ENCODE measurements at regions not wholly inside any gene's neighbourhood (a gene's known extent, or its start where the extent isn't known, plus 50 kb on each side); places are given as distances from the start of the nearest gene placed in this dataset.
"Not testable (repeated sequence)": the region's sequence is repeated elsewhere in the genome, so short reads cannot be mapped to it uniquely, and the experiment has no call there.

- DNase-seq: no peak
Observed at GRCh38 chr20:41783423-41784208, 165.4 kb upstream of the CHD6 start.

DNA sequence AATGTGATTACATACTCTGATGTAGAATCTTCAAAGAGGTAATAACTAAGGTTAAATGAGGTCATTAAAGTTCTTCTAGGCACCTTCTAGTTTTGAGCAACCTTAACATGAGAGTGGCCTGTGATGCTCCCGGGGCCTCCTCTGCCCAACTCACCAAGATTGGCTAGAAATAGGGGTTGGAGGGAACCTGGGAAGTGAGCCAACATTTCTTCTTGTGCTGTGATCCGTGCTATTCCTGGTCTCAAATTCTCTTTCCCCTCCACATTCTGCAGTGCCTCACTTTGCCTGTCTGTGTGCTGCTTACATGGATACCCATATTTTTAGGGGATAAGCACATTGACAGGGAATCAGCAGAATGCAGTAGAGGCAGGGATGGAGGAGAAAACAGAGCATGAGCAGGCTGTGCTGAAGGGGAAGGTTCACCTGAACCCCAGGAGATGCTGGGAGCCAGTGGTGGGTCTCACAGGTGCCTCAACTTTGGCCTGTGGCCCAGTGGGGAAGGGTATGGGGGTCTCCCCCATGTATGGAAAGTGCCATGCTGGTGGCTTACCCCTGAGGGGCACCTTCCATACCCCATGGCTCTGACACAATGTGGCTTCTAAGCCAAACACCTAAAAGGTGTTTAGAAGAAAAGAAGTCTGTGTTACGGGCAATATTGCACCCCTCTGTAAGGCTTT, 164.7 kb upstream of the CHD6 start:
- DNase-seq: no peak

GRCh38 chr20:41782255-41782654, 164.1 kb upstream of the CHD6 start:
- DNase-seq: no peak

GRCh38 chr20:41776421-41776820, 158.2 kb upstream of the CHD6 start:
- no peak for DNase-seq

- DNase-seq: no peak
Observed at GRCh38 chr20:41774291-41774690, 156.1 kb upstream of the CHD6 start.

- no peak for DNase-seq
Observed at GRCh38 chr20:41770965-41771364, 152.8 kb upstream of the CHD6 start.

DNA sequence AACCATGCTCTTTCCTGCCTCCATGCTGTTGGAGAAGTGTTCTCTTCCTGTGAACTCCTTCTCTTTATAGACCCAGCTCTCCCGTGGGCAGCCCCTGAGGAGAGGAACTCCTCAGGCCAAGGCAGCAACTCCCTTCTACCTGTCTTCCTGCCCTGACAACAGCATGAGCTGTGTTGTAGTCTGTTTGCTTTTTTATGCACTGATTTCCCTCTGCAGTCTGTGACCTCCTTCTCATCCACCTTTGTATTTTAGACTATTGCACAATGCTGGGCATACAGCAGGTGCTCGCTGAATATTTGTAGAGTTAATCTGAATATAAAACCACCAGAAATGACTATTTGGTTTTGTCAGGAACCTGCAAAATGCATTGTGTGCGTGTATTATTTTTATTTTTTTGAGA, 152.2 kb upstream of the CHD6 start:
- DNase-seq: no peak

DNA sequence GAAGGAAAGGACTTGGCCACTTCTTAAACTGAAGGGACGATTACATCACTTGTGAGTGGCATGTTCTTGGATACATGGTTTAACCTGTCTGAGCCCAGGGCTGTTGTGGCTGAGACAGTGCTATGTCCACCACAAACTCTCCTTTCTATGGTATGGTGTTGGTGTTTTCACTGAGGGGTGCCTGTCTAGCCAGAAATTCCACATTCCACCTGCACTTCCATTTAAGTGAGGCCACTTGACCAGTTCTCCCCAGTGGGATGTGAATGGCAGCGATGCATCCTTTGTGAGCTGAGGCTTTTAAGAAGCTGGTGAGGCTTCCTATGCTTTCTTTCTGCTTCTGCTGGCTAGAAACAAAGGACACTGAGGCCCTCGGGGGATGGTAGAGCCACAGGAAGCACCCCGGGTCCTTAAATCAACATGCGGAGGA, 151.4 kb upstream of the CHD6 start:
- no peak for DNase-seq

- DNase-seq: no peak
Observed at GRCh38 chr20:41750137-41750536, 132.0 kb upstream of the CHD6 start.

GRCh38 chr20:41748756-41749582, 130.8 kb upstream of the CHD6 start:
- no peak for DNase-seq

- no peak for DNase-seq
Observed at GRCh38 chr20:41748051-41748450, 129.9 kb upstream of the CHD6 start.

GRCh38 chr20:41747226-41747625, 129.0 kb upstream of the CHD6 start:
- DNase-seq: no peak

DNA sequence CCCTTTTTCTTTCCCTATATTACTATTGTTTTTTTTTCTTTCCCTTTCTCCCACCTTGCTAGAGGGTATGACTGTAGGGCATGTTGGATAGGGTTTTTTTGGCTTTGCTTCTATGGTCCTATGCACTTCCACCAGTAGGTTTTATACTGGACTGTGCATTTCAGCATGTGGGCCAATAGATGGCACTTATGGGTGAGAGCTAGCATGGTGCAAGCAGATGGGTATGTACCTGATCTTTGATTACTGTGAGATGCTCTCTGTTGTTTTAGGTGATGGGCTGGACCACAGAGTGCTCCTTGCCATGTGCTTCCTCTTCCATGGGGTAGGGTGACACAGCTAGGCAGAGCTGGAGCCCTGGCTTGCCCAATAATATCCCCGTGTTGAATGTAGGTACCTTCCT, 128.5 kb upstream of the CHD6 start:
- no peak for DNase-seq

DNA sequence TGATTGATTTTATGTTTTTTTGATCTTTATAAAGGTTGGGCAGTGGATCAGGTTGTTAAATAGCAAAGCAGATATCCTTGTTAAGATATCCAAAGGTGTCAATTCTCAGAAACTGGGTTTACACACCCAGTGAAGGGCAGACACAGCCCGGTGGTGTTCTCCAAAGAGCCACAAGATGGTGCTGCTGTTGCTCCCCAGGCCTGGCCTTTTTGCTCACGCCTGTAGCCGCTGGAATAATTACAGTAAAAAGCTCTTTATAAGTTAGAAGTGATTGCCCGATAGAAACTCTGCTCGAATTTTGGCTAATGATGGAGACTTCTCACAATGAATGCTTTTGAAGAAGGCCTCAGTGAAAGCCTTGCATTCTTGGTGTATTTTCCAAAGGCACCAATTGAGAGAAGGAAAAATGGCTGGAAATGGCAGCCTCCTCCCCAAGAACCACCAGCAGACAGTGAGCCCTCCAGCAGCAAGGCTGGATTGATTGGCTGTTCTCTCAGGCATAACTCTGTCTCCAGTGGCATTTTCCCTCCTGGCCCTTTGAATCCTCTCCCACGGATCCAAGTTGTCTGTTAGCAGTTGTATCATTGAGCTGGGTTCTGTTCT, 120.5 kb upstream of the CHD6 start:
- DNase-seq: peak; percentile 25

DNA sequence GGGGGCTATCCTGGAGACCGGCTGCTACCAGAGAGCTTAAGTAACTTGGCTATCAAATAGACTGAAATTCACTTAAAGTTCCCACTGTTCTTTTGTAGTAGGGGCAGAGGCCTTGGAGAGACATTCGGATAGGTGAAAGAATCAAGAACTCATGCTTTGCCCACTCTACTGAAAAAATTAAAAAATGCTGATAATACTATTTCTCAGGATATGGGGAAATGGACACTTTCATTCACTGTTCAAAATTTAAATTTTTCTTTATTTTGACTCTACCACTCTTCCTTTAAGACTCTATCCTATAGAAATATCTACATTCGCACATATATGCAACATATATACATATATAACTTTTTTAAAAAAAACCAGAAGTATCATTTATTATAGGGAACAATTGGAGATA, 117.8 kb upstream of the CHD6 start:
- DNase-seq: no peak

GRCh38 chr20:41734506-41734945, 116.3 kb upstream of the CHD6 start:
- DNase-seq: peak; percentile 29

GRCh38 chr20:41733151-41733550, 115.0 kb upstream of the CHD6 start:
- no peak for DNase-seq

DNA sequence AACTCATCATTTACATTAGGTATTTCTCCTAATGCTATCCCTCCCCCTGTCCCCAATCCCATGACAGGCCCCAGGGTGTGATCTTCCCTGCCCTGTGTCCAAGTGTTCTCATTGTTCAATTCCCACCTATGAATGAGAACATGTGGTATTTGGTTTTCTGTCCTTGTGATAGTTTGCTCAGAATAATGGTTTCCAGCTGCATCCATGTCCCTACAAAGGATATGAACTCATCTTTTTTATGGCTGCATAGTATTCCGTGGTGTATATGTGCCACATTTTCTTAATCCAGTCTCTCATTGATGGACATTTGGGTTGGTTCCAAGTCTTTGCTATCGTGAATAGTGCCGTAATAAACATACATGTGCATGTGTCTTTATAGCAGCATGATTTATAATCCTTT, 113.0 kb upstream of the CHD6 start:
- DNase-seq: not testable (repeated sequence)

- DNase-seq: not testable (repeated sequence)
Observed at GRCh38 chr20:41727681-41728080, 109.5 kb upstream of the CHD6 start.

DNA sequence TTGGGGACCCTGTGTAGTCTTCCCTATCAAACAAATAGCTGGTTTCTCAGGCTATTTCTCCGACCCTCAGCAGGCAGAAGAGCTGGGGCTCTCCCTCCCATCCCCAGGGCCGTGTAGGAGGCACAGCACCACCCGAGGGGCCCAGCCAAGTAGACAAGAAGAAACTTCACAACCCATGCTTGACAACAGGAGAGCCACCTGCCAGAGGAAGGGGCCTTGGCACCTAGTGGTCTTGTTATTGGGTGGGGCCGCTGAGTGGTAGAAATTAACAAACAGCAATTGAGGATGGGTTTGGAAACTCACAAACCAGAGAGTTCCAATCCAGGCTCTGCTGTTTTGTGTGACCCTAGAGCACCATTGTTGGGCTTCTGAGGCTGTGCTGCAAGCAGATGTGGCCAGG, 108.5 kb upstream of the CHD6 start:
- no peak for DNase-seq

GRCh38 chr20:41719151-41719550, 101.0 kb upstream of the CHD6 start:
- DNase-seq: no peak

DNA sequence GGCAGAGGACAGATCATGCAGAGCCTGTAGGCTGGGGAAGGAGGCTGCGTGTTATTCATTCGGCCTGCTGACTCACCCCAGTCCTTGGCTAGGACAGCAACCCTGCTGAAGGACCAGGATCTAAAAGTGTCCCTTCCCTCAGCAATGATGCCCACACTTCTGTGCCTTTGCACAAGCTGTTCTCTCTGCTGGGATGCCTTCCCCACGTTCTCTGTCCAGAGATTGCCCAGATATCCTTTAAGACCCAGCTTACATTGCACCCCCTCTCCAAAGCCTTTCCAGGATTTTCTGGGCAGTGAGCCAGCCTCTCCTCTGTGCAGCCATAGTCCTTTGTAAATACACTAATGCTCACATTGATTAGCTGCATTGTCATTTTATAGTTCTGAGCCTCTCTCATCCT, 99.3 kb upstream of the CHD6 start:
- DNase-seq: no peak

- no peak for DNase-seq
Observed at GRCh38 chr20:41716911-41717310, 98.7 kb upstream of the CHD6 start.
